H1 (cell line): ENCODE measurements at regions not wholly inside any gene's neighbourhood (a gene's known extent, or its start where the extent isn't known, plus 50 kb on each side); places are given as distances from the start of the nearest gene placed in this dataset.

Experiments used
- CTCF ChIA-PET: fragments of 300-600 bp; sonication (Branson Sonifier 250); formaldehyde crosslinking; loops from one replicate; lab custom pipeline; 2021; ENCODE audit not compliant: partially characterized antibody; lab: Charles Lee
- POLR2A ChIA-PET: fragments of 300-600 bp; sonication (Branson Sonifier 250); formaldehyde crosslinking; loops from one replicate; lab custom pipeline; 2021; ENCODE audit warnings: inconsistent platforms; ENCODE audit not compliant: partially characterized antibody; lab: Charles Lee
- DNase-seq, 2 experiments: peaks; one replicate each; pipeline versions ENCODE4 v3.0.0 to v3.0.0-alpha.2; 2010 to 2022; ENCODE audit warnings: low spot score in 2 of 2, low read depth in 1 of 2, mixed read lengths in 1 of 2
- FAIRE-seq: peaks from 2 replicates; lab custom pipeline; 2011; peaks lifted over from hg19 to GRCh38; lab: Jason Lieb, UNC
- H2AFZ ChIP-seq: 2 replicates; pipeline ENCODE4 v1.8.1; 2012; ENCODE audit warnings: low read length, inconsistent platforms
- H2AK5ac ChIP-seq: 2 replicates; pipeline ENCODE4 v1.6.1; 2013; ENCODE audit warnings: low read depth, low read length
- H2BK120ac ChIP-seq: replicated peaks from 2 replicates; pipeline ENCODE3; 2013; ENCODE audit warnings: low read depth, low read length, inconsistent platforms
- H2BK12ac ChIP-seq: 2 replicates; pipeline ENCODE4 v1.6.1; 2013; ENCODE audit warnings: low read depth, low read length
- H2BK15ac ChIP-seq: 2 replicates; pipeline ENCODE4 v1.6.1; 2013; ENCODE audit warnings: low read length
- H2BK20ac ChIP-seq: 2 replicates; pipeline ENCODE4 v1.6.1; 2013; ENCODE audit warnings: low read length
- H2BK5ac ChIP-seq: 2 replicates; pipeline ENCODE4 v1.6.1; 2013; ENCODE audit warnings: low read depth, low read length
- H3K14ac ChIP-seq: 2 replicates; pipeline ENCODE4 v1.6.1; 2013; ENCODE audit warnings: inconsistent platforms; ENCODE audit not compliant: insufficient read length
- H3K18ac ChIP-seq: 2 replicates; pipeline ENCODE4 v1.6.1; 2013; ENCODE audit warnings: low read length; ENCODE audit errors: extremely low read depth
- H3K23ac ChIP-seq: 2 replicates; pipeline ENCODE4 v1.6.1; 2013; ENCODE audit warnings: inconsistent platforms; ENCODE audit not compliant: insufficient read length
- H3K23me2 ChIP-seq: 2 replicates; pipeline ENCODE4 v1.6.1; 2013; ENCODE audit warnings: low read depth, low read length
- H3K27ac ChIP-seq: 2 replicates; pipeline ENCODE4 v1.6.1; 2011; ENCODE audit warnings: low read depth, low read length, inconsistent platforms
- H3K27me3 ChIP-seq, 4 experiments: replicated peaks in 1 of 4; 1 replicate in 1 of 4; 2 replicates in 3 of 4; pipeline versions ENCODE4 v1.6.1 to v1.8.1; 2011 to 2013; ENCODE audit warnings: low read length in 3 of 4, mild to moderate bottlenecking in 3 of 4, inconsistent platforms in 2 of 4, mixed read lengths in 2 of 4, moderate library complexity in 1 of 4; ENCODE audit not compliant: control insufficient read depth in 3 of 4, insufficient read depth in 3 of 4; ENCODE audit errors: extremely low read depth in 1 of 4
- H3K36me3 ChIP-seq, 4 experiments: 2 replicates each; pipeline versions ENCODE4 v1.6.1 to v1.8.1; 2011 to 2013; ENCODE audit warnings: mild to moderate bottlenecking in 4 of 4, low read length in 3 of 4, moderate library complexity in 2 of 4, control low read depth in 1 of 4, inconsistent platforms in 1 of 4; ENCODE audit not compliant: insufficient read depth in 4 of 4, control insufficient read depth in 2 of 4
- H3K4ac ChIP-seq: replicated peaks from 2 replicates; pipeline ENCODE3; 2013; ENCODE audit warnings: low read length, low read depth, mixed read lengths, inconsistent platforms; ENCODE audit not compliant: insufficient read length
- H3K4me1 ChIP-seq, 4 experiments: replicated peaks in 1 of 4; 1 replicate in 1 of 4; 2 replicates in 3 of 4; pipeline versions ENCODE4 v1.6.1 to v1.8.1; 2011 to 2013; ENCODE audit warnings: low read length in 3 of 4, inconsistent platforms in 2 of 4, mixed read lengths in 1 of 4; ENCODE audit not compliant: insufficient read depth in 4 of 4, control insufficient read depth in 3 of 4
- H3K4me2 ChIP-seq, 2 experiments: 2 replicates each; pipeline versions ENCODE4 v1.6.1 to v1.8.1; 2011 to 2013; ENCODE audit warnings: low read depth in 2 of 2, low read length in 2 of 2, control low read depth in 1 of 2, inconsistent platforms in 1 of 2, mild to moderate bottlenecking in 1 of 2; ENCODE audit not compliant: insufficient read depth in 1 of 2
- H3K4me3 ChIP-seq, 4 experiments: fragments of 200-600, 300-600 bp in 1 of 4; sonication (generic), shearing (Covaris generic), sonication (Bioruptor Twin) in 1 of 4; 2 replicates each; pipeline versions ENCODE4 v1.5.1 to v1.8.1; 2011 to 2016; ENCODE audit warnings: low read length in 4 of 4, low read depth in 3 of 4, control low read depth in 2 of 4, inconsistent platforms in 2 of 4, mild to moderate bottlenecking in 2 of 4, mixed read lengths in 1 of 4, moderate library complexity in 1 of 4; ENCODE audit not compliant: insufficient read depth in 2 of 4; ENCODE audit errors: extremely low read depth in 1 of 4
- H3K56ac ChIP-seq: replicated peaks from 2 replicates; pipeline ENCODE3; 2013; ENCODE audit warnings: low read depth, mild to moderate bottlenecking, mixed read lengths, low read length, inconsistent platforms; ENCODE audit not compliant: insufficient read length
- H3K79me1 ChIP-seq: 2 replicates; pipeline ENCODE4 v1.6.1; 2013; ENCODE audit warnings: low read depth, low read length, control low read depth
- H3K79me2 ChIP-seq, 2 experiments: 2 replicates each; pipeline versions ENCODE4 v1.6.1 to v1.8.1; 2012 to 2013; ENCODE audit warnings: low read length in 2 of 2, mild to moderate bottlenecking in 2 of 2, inconsistent platforms in 1 of 2; ENCODE audit not compliant: insufficient read depth in 2 of 2, control insufficient read depth in 1 of 2
- H3K9ac ChIP-seq, 4 experiments: replicated peaks in 1 of 4; 1 replicate in 1 of 4; 2 replicates in 3 of 4; pipeline versions ENCODE4 v1.6.1 to v1.8.1; 2011 to 2013; ENCODE audit warnings: low read depth in 3 of 4, low read length in 3 of 4, control low read depth in 2 of 4, mild to moderate bottlenecking in 2 of 4, moderate library complexity in 2 of 4, inconsistent platforms in 1 of 4; ENCODE audit errors: extremely low read depth in 1 of 4
- H3K9me3 ChIP-seq, 2 experiments: 2 replicates each; pipeline versions ENCODE4 v1.6.1 to v1.8.1; 2012 to 2013; ENCODE audit warnings: mild to moderate bottlenecking in 2 of 2, moderate library complexity in 2 of 2, control low read depth in 1 of 2, inconsistent platforms in 1 of 2, low read depth in 1 of 2, low read length in 1 of 2, mixed read lengths in 1 of 2; ENCODE audit not compliant: insufficient read depth in 2 of 2
- H4K20me1 ChIP-seq, 2 experiments: replicated peaks in 1 of 2; 2 replicates each; pipeline versions ENCODE3 to v1.8.1; 2011 to 2013; ENCODE audit warnings: inconsistent platforms in 2 of 2, low read length in 2 of 2, mild to moderate bottlenecking in 1 of 2; ENCODE audit not compliant: insufficient read depth in 2 of 2, control insufficient read depth in 1 of 2
- H4K5ac ChIP-seq: 2 replicates; pipeline ENCODE4 v1.6.1; 2013; ENCODE audit warnings: low read length, low read depth, mixed read lengths, inconsistent platforms; ENCODE audit not compliant: insufficient read length
- H4K8ac ChIP-seq: 2 replicates; pipeline ENCODE4 v1.8.0; 2013; ENCODE audit warnings: mild to moderate bottlenecking, moderate library complexity, low read length, inconsistent platforms; ENCODE audit not compliant: insufficient read depth; ENCODE audit errors: extremely low read depth
- H4K91ac ChIP-seq: replicated peaks from 2 replicates; pipeline ENCODE3; 2013; ENCODE audit warnings: low read length, mixed read lengths, inconsistent platforms; ENCODE audit not compliant: insufficient read length
- FOSL1 ChIP-seq: IDR thresholded peaks from 2 replicates; pipeline ENCODE4 v1.6.1; 2011; ENCODE audit warnings: mild to moderate bottlenecking, low read depth, low read length, moderate library complexity; ENCODE audit not compliant: insufficient read depth
- GABPA ChIP-seq: IDR thresholded peaks from 2 replicates; pipeline ENCODE4 v1.6.1; 2011; ENCODE audit warnings: mild to moderate bottlenecking, low read length, moderate library complexity, borderline replicate concordance; ENCODE audit not compliant: insufficient read depth
- HDAC6 ChIP-seq: IDR thresholded peaks from one replicate; pipeline ENCODE4 v1.7.1; 2012; ENCODE audit warnings: low read depth, mild to moderate bottlenecking, inconsistent platforms, low read length, moderate library complexity
- NANOG ChIP-seq: IDR thresholded peaks from 2 replicates; pipeline ENCODE4 v1.6.1; 2011; ENCODE audit warnings: low read length, low read depth, mild to moderate bottlenecking, inconsistent platforms; ENCODE audit not compliant: insufficient read depth, poor library complexity, severe bottlenecking
- NRF1 ChIP-seq: IDR thresholded peaks from 2 replicates; pipeline ENCODE4 v1.6.1; 2011; ENCODE audit warnings: mild to moderate bottlenecking, low read depth, low read length, improper control_type of control experiment
- PHF8 ChIP-seq: fragments of 200-600 bp; sonication (generic); conservative IDR thresholded peaks from 2 replicates; pipeline ENCODE4 v1.7.1; 2012; ENCODE audit warnings: low read depth, mild to moderate bottlenecking, inconsistent platforms, low read length, moderate library complexity
- POLR2A ChIP-seq, 2 experiments: IDR thresholded peaks; 1 replicate in 1 of 2; 2 replicates in 1 of 2; pipeline ENCODE4 v1.6.1; 2011; ENCODE audit warnings: low read depth in 2 of 2, low read length in 2 of 2, mild to moderate bottlenecking in 2 of 2; ENCODE audit errors: control extremely low read depth in 1 of 2
- POLR2AphosphoS5 ChIP-seq: IDR thresholded peaks from 2 replicates; pipeline ENCODE4 v1.6.1; 2011; ENCODE audit warnings: low read depth, low read length
- RAD21 ChIP-seq, 2 experiments: IDR thresholded peaks in 1 of 2; conservative IDR thresholded peaks in 1 of 2; 2 replicates each; pipeline ENCODE4 v1.6.1; 2011; ENCODE audit warnings: low read depth in 2 of 2, low read length in 2 of 2, improper control_type of control experiment in 1 of 2, inconsistent platforms in 1 of 2, mild to moderate bottlenecking in 1 of 2, moderate library complexity in 1 of 2
- SP1 ChIP-seq: IDR thresholded peaks from 2 replicates; pipeline ENCODE4 v1.6.1; 2011; ENCODE audit warnings: low read depth, low read length
- TEAD4 ChIP-seq: IDR thresholded peaks from 2 replicates; pipeline ENCODE4 v1.6.1; 2012; ENCODE audit warnings: low read depth, low read length, inconsistent platforms, mixed read lengths
- WGBS, 2 experiments: shearing (Covaris generic) in 1 of 2; methylation state at CpG; one replicate each; pipeline versions ENCODE4 v1.1.6 to v1.1.7; 2013 to 2015; ENCODE audit warnings: low lambda C conversion rate in 2 of 2, mixed read lengths in 2 of 2, inconsistent platforms in 1 of 2, low coverage in 1 of 2, missing lambda C conversion rate in 1 of 2; ENCODE audit not compliant: insufficient replicate concordance in 2 of 2, insufficient coverage in 1 of 2, insufficient read length in 1 of 2; ENCODE audit errors: extremely low coverage in 1 of 2, missing lambda C conversion rate in 1 of 2; 5-methylcytosine and 5-hydroxymethylcytosine counted together
- TF ChIP-seq, protein P1 (sequence below): IDR thresholded peaks from 2 replicates; pipeline ENCODE4 v1.6.1; 2012; ENCODE audit warnings: inconsistent platforms

DNA sequence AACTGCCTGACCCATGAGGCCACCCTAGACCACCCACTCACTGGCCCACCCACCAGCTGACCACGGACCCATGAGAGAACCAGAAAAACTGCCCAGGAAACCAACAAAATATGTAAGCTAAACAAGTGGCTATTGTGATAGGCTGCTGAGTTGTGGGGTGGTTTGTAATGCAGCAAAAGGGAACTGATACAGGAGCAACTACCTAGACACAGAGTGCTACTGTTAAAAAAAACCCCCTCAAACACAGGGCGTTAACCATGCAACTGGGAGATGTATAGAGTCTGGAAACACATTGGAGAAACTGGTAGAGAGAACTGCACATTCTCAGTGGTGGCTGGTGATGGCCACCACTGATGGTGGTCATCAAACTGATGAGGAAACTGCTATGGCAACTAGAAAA lies 206.3 kb upstream of the GYPC start:
- Histone ChIP-seq H2BK20ac (no peak overlapping the region), H3K27me3 (no peaks in the 10 kb centered on the region), H3K4ac (no peak overlapping the region), H2AK5ac (no peak overlapping the region), H3K14ac (no peak overlapping the region), H3K23me2 (no peaks in the 10 kb centered on the region), H2BK120ac (no peak overlapping the region), H2BK12ac (no peak overlapping the region), H3K23ac (no peak overlapping the region), H3K4me2 (no peak overlapping the region), H3K36me3 (no peaks in the 10 kb centered on the region), H3K27ac (no peak overlapping the region), H2AFZ (no peak overlapping the region), H3K4me3 (no peak overlapping the region), H2BK15ac (no peak overlapping the region), H4K8ac (no peak overlapping the region), H2BK5ac (no peak overlapping the region), H3K9me3 (no peaks in the 10 kb centered on the region), H3K79me2 (no peaks in the 10 kb centered on the region), H4K5ac (no peak overlapping the region), H3K4me1 (no peaks in the 10 kb centered on the region), H3K79me1 (no peaks in the 10 kb centered on the region), H3K18ac (no peak overlapping the region), H4K20me1 (no peaks in the 10 kb centered on the region), H4K91ac (no peak overlapping the region), H3K56ac (no peak overlapping the region), H3K9ac (no peak overlapping the region)
- FAIRE-seq (no peak), DNase-seq (no peak)
- 90% methylated on average over 2 of the region's 2 CpGs; no CpG with 5 or more reads in 1 of the 2 experiments for WGBS, 2 experiments
- POLR2A ChIA-PET, result no interaction called here
- CTCF ChIA-PET, result interaction anchor here (1.2 to 1.6 kb wide), 2 partner anchors 78 to 145 kb away, joined by 3 read pairs; no protein-coding TSS in a partner anchor
- TF ChIP-seq HDAC6 (no peak), NRF1 (no peak), POLR2A (IDR thresholded peaks at IDR 0.05; ENCODE audit: control extremely low read depth in 1 of 2, low read depth in 2 of 2, low read length in 2 of 2) (no peak), FOSL1 (no peak), PHF8 (no peak), POLR2AphosphoS5 (no peak), RAD21 (IDR thresholded peaks at IDR 0.05 in 1 of 2, conservative IDR thresholded peaks at IDR 0.05 in 1 of 2; ENCODE audit: low read depth in 2 of 2, low read length in 2 of 2) (no peak), GABPA (no peak), TEAD4 (no peak), SP1 (no peak), NANOG (no peak)
- TF ChIP-seq, protein P1, sequence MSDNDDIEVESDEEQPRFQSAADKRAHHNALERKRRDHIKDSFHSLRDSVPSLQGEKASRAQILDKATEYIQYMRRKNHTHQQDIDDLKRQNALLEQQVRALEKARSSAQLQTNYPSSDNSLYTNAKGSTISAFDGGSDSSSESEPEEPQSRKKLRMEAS, result no peak
